PFSK-1 (cell line): ENCODE measurements at regions not wholly inside any gene's neighbourhood (a gene's known extent, or its start where the extent isn't known, plus 50 kb on each side); places are given as distances from the start of the nearest gene placed in this dataset.

Experiments used
- FOXP2 ChIP-seq: optimal IDR thresholded peaks from 2 replicates; pipeline ENCODE3; 2011; ENCODE audit warnings: borderline replicate concordance, control low read depth, inconsistent platforms; ENCODE audit not compliant: insufficient read depth; ENCODE audit errors: extremely low read length, extremely low read depth
- POLR2AphosphoS5 ChIP-seq: IDR thresholded peaks from 2 replicates; pipeline ENCODE4 v1.6.1; 2012; ENCODE audit warnings: low read depth, mild to moderate bottlenecking, control low read depth, low read length, moderate library complexity
- REST ChIP-seq, 2 experiments: IDR thresholded peaks; 2 replicates each; pipeline versions ENCODE4 v1.6.1 to v1.8.0; 2011 to 2012; ENCODE audit warnings: low read depth in 2 of 2, low read length in 2 of 2, control low read depth in 1 of 2, inconsistent platforms in 1 of 2, mild to moderate bottlenecking in 1 of 2, moderate library complexity in 1 of 2; ENCODE audit not compliant: insufficient read depth in 1 of 2
- SIN3A ChIP-seq: IDR thresholded peaks from 2 replicates; pipeline ENCODE4 v1.6.1; 2012; ENCODE audit warnings: mild to moderate bottlenecking, low read length, moderate library complexity, borderline replicate concordance; ENCODE audit not compliant: insufficient read depth
- TAF1 ChIP-seq: IDR thresholded peaks from 2 replicates; pipeline ENCODE4 v1.6.1; 2012; ENCODE audit warnings: low read length, control low read depth, borderline replicate concordance; ENCODE audit not compliant: insufficient read depth

GRCh38 chr4:104073229-104073628, 353.4 kb upstream of the TACR3 start:
- TF ChIP-seq SIN3A (no peak), POLR2AphosphoS5 (no peak), FOXP2 (no peak), TAF1 (no peak), REST (IDR thresholded peaks at IDR 0.05; ENCODE audit: insufficient read depth in 1 of 2, low read depth in 2 of 2, low read length in 2 of 2) (no peak)

GRCh38 chr4:104066533-104066932, 346.7 kb upstream of the TACR3 start:
- no peak for TF ChIP-seq POLR2AphosphoS5
- no peak for TF ChIP-seq FOXP2
- no peak for TF ChIP-seq REST (IDR thresholded peaks at IDR 0.05; ENCODE audit: insufficient read depth in 1 of 2, low read depth in 2 of 2, low read length in 2 of 2)
- no peak for TF ChIP-seq TAF1
- no peak for TF ChIP-seq SIN3A

- TF ChIP-seq TAF1, result no peak
- TF ChIP-seq SIN3A, result no peak
- no peak for TF ChIP-seq POLR2AphosphoS5
- no peak for TF ChIP-seq REST (IDR thresholded peaks at IDR 0.05; ENCODE audit: insufficient read depth in 1 of 2, low read depth in 2 of 2, low read length in 2 of 2)
- TF ChIP-seq FOXP2, result no peak
Observed at GRCh38 chr4:104064646-104065577, 345.1 kb upstream of the TACR3 start.

GRCh38 chr4:104063341-104063740, 343.6 kb upstream of the TACR3 start:
- TF ChIP-seq POLR2AphosphoS5, result no peak
- no peak for TF ChIP-seq SIN3A
- TF ChIP-seq TAF1, result no peak

- TF ChIP-seq POLR2AphosphoS5, result no peak
- no peak for TF ChIP-seq FOXP2
- TF ChIP-seq REST (IDR thresholded peaks at IDR 0.05; ENCODE audit: insufficient read depth in 1 of 2, low read depth in 2 of 2, low read length in 2 of 2), result no peak
- TF ChIP-seq SIN3A, result no peak
- no peak for TF ChIP-seq TAF1
Observed at GRCh38 chr4:104044369-104044768, 324.6 kb upstream of the TACR3 start.
